HepG2 (cell line): ENCODE measurements at regions not wholly inside any gene's neighbourhood (a gene's known extent, or its start where the extent isn't known, plus 50 kb on each side); places are given as distances from the start of the nearest gene placed in this dataset.

Experiments used
- ATAC-seq: fragments of 200-7000 bp; cut with Tn5 transposase; 3 replicates; pipeline ENCODE4 v1.9.1; 2020; ENCODE audit warnings: mild to moderate bottlenecking, moderate library complexity
- BruUV-seq: library from RNA; stranded (reverse); fragments of 400-500 nt; replicated peaks from 2 replicates; lab custom pipeline; 2021; lab: Mats Ljungman, UMichigan
- CTCF ChIA-PET: fragments of 300-600 bp; formaldehyde crosslinking; extraction: SDS; loops from one replicate; lab custom pipeline; 2021; ENCODE audit warnings: low total read pairs, inconsistent platforms, low intra/inter-chr PET ratio; lab: Yijun Ruan, JAX
- POLR2A ChIA-PET: fragments of 350-600 bp; sonication (Branson Sonifier 250); formaldehyde crosslinking; loops from one replicate; lab custom pipeline; 2020; ENCODE audit warnings: antibody characterized with exemption, inconsistent platforms; lab: Yijun Ruan, JAX
- DNase-seq: peaks from one replicate; pipeline ENCODE4 v3.0.0-alpha.2; 2015; ENCODE audit warnings: low spot score
- FAIRE-seq: peaks from 3 replicates; lab custom pipeline; 2011; peaks lifted over from hg19 to GRCh38; lab: Jason Lieb, UNC
- H2AFZ ChIP-seq: one replicate; pipeline ENCODE4 v1.6.1; 2011; ENCODE audit warnings: low read length, inconsistent platforms
- H3K27ac ChIP-seq: fragments of 300-600 bp; 3 replicates; pipeline ENCODE4 v1.8.0; 2011; ENCODE audit warnings: mixed run types, mild to moderate bottlenecking, mixed read lengths, low read length, inconsistent platforms; ENCODE audit not compliant: insufficient read depth; ENCODE audit errors: extremely low read length
- H3K27me3 ChIP-seq, 2 experiments: fragments of 200-600 bp in 1 of 2; 2 replicates in 1 of 2; 3 replicates in 1 of 2; pipeline versions ENCODE4 v1.6.0 to v1.8.0; 2011; ENCODE audit warnings: low read length in 2 of 2, mild to moderate bottlenecking in 2 of 2, moderate library complexity in 2 of 2, inconsistent platforms in 1 of 2; ENCODE audit not compliant: insufficient read depth in 2 of 2, control insufficient read depth in 1 of 2
- H3K36me3 ChIP-seq, 2 experiments: fragments of 200-600 bp in 1 of 2; replicated peaks in 1 of 2; 2 replicates in 1 of 2; 3 replicates in 1 of 2; pipeline versions ENCODE4 v1.5.1 to v1.8.0; 2011; ENCODE audit warnings: low read length in 2 of 2, inconsistent platforms in 1 of 2; ENCODE audit not compliant: insufficient read depth in 2 of 2, control insufficient read depth in 1 of 2
- H3K4me1 ChIP-seq: 2 replicates; pipeline ENCODE4 v1.5.1; 2012; ENCODE audit warnings: low read length, inconsistent platforms; ENCODE audit not compliant: insufficient read depth
- H3K4me2 ChIP-seq: 2 replicates; pipeline ENCODE4 v1.6.0; 2011; ENCODE audit warnings: low read depth, low read length, inconsistent platforms
- H3K4me3 ChIP-seq, 3 experiments: fragments of 200-600 bp in 1 of 3; sonication (generic), shearing (Covaris generic) in 1 of 3; replicated peaks in 1 of 3; 2 replicates each; pipeline ENCODE4 v1.5.1; 2011 to 2016; ENCODE audit warnings: low read length in 3 of 3, inconsistent platforms in 2 of 3, low read depth in 2 of 3, mild to moderate bottlenecking in 2 of 3, control low read depth in 1 of 3, mixed read lengths in 1 of 3; ENCODE audit not compliant: insufficient read depth in 1 of 3
- H3K79me2 ChIP-seq: one replicate; pipeline ENCODE4 v1.6.1; 2011; ENCODE audit warnings: low read length, inconsistent platforms; ENCODE audit not compliant: insufficient read depth
- H3K9ac ChIP-seq: 2 replicates; pipeline ENCODE4 v1.6.0; 2011; ENCODE audit warnings: mild to moderate bottlenecking, low read depth, low read length, inconsistent platforms; ENCODE audit not compliant: insufficient read depth
- H3K9me3 ChIP-seq: 2 replicates; pipeline ENCODE4 v1.5.1; 2012; ENCODE audit warnings: mild to moderate bottlenecking, low read length
- H4K20me1 ChIP-seq: 2 replicates; pipeline ENCODE4 v1.6.0; 2011; ENCODE audit warnings: inconsistent platforms, mild to moderate bottlenecking, low read length, moderate library complexity; ENCODE audit not compliant: insufficient read depth
- BCL3 ChIP-seq: sonication (generic); formaldehyde crosslinking; IDR thresholded peaks from 2 replicates; pipeline ENCODE4 v1.5.1; 2020; ENCODE audit warnings: mild to moderate bottlenecking, missing genetic modification reagents, moderate library complexity
- KAT2B ChIP-seq: fragments of 150-350 bp; IDR thresholded peaks from 2 replicates; pipeline ENCODE4 v1.6.1; 2014; ENCODE audit warnings: low read depth, low read length, borderline replicate concordance
- MLX ChIP-seq: IDR thresholded peaks from 2 replicates; pipeline ENCODE4 v1.6.1; 2016
- NR2F6 ChIP-seq, 2 experiments: IDR thresholded peaks; 2 replicates each; pipeline ENCODE4 v1.6.1; 2016; ENCODE audit warnings: antibody characterized with exemption in 1 of 2, mild to moderate bottlenecking in 1 of 2
- RBFOX2 ChIP-seq: fragments of 200-400 bp; formaldehyde crosslinking; IDR thresholded peaks from 2 replicates; pipeline ENCODE4 v1.6.1; 2017; ENCODE audit warnings: low read depth, mild to moderate bottlenecking, low read length
- ZBTB3 ChIP-seq: sonication (generic); formaldehyde crosslinking; IDR thresholded peaks from 2 replicates; pipeline ENCODE4 v1.4.0; 2020; ENCODE audit warnings: low read depth, mild to moderate bottlenecking, moderate library complexity, missing genetic modification reagents, borderline replicate concordance
- ZNF773 ChIP-seq: sonication (generic); formaldehyde crosslinking; IDR thresholded peaks from 2 replicates; pipeline ENCODE4 v1.4.0; 2020; ENCODE audit warnings: missing genetic modification reagents, borderline replicate concordance
- WGBS: methylation state at CpG from one replicate; pipeline ENCODE4 v1.1.6; 2017; ENCODE audit warnings: low lambda C conversion rate; 5-methylcytosine and 5-hydroxymethylcytosine counted together
- in situ Hi-C: cut with HindIII; loops from 2 replicates; pipeline ENCODE4 v1.10.0; 2017; ENCODE audit warnings: low pct_unique_long_range_greater_than_20kb; ENCODE audit not compliant: extremely low pct_ligation_motif_present
- intact Hi-C: fragments of 100-400 bp; cut with micrococcal nuclease; formaldehyde crosslinking; loops from one replicate; pipeline ENCODE4 v1.10.0; 2022; ENCODE audit not compliant: unreplicated experiment

- no peak overlapping the region for H3K4me3 ChIP-seq
- ATAC-seq (no peak), FAIRE-seq (no peak), DNase-seq (no peak)
- WGBS = 0% methylated on average over 1 of the region's 1 CpG
- ChIA-PET CTCF (no interaction called here), POLR2A (no interaction called here)
- in situ Hi-C loops (no loop called here), intact Hi-C loops (no loop called here)
- H2AFZ ChIP-seq = no peak overlapping the region
- no peaks in the 10 kb centered on the region for H3K79me2 ChIP-seq
- no peak overlapping the region for H3K9ac ChIP-seq
- H3K36me3 ChIP-seq = no peaks in the 10 kb centered on the region
- no peak overlapping the region for H3K27ac ChIP-seq
- H3K27me3 ChIP-seq = no peaks in the 10 kb centered on the region
- TF ChIP-seq NR2F6 (IDR thresholded peaks at IDR 0.05) (no peak), NR2F6 (CRISPR knock-in tag; IDR thresholded peaks at IDR 0.05) (no peak), KAT2B (no peak), ZBTB3 (CRISPR knock-in tag) (no peak), ZNF773 (no peak), MLX (CRISPR knock-in tag) (no peak), BCL3 (CRISPR knock-in tag) (no peak), RBFOX2 (no peak)
- H4K20me1 ChIP-seq = no peaks in the 10 kb centered on the region
- peaks cover 86% of the 10 kb centered on the region for H3K9me3 ChIP-seq
- H3K4me2 ChIP-seq = no peak overlapping the region
- no peaks in the 10 kb centered on the region for H3K4me1 ChIP-seq
- no TSS peak for BruUV-seq
Measured at GRCh38 chr19:23515551-23515950, 120.3 kb upstream of the ZNF91 start.
